Natural killer cell (primary cell): ENCODE measurements at regions not wholly inside any gene's neighbourhood (a gene's known extent, or its start where the extent isn't known, plus 50 kb on each side); places are given as distances from the start of the nearest gene placed in this dataset.
"Not testable (repeated sequence)": the region's sequence is repeated elsewhere in the genome, so short reads cannot be mapped to it uniquely, and the experiment has no call there.

Source experiments
- ATAC-seq, 3 donors: fragments of 150-1000 bp in 2 of 3; fragments of 200-7000 bp in 1 of 3; cut with Tn5 transposase; 1 replicate in 1 of 3; 2 replicates in 2 of 3; pipeline ENCODE4 v1.10.0; 2021; ENCODE audit warnings: mild to moderate bottlenecking in 2 of 3, moderate library complexity in 2 of 3
- DNase-seq, 2 donors: peaks; one replicate each; pipeline versions ENCODE4 v3.0.0 to v3.0.0-alpha.2; 2013 to 2021; ENCODE audit warnings: mixed read lengths in 1 of 2
- H3K27ac ChIP-seq: one replicate; pipeline ENCODE4 v1.5.1; 2013; ENCODE audit warnings: mild to moderate bottlenecking, low read length
- H3K27me3 ChIP-seq: one replicate; pipeline ENCODE4 v1.6.1; 2013; ENCODE audit warnings: low read length; ENCODE audit not compliant: control insufficient read depth, insufficient read depth
- H3K36me3 ChIP-seq: one replicate; pipeline ENCODE4 v1.6.1; 2013; ENCODE audit warnings: low read length; ENCODE audit not compliant: control insufficient read depth, insufficient read depth
- H3K4me1 ChIP-seq: one replicate; pipeline ENCODE4 v1.6.1; 2013; ENCODE audit warnings: low read length; ENCODE audit not compliant: control insufficient read depth, insufficient read depth
- H3K4me3 ChIP-seq: one replicate; pipeline ENCODE4 v1.5.1; 2013; ENCODE audit warnings: low read length
- H3K9me3 ChIP-seq: one replicate; pipeline ENCODE4 v1.6.1; 2013; ENCODE audit warnings: low read length; ENCODE audit not compliant: control insufficient read depth, insufficient read depth
- H3K27ac Mint-ChIP-seq, 2 donors: one replicate each; pipeline ENCODE4 v1.8.0; 2022; ENCODE audit warnings: mild to moderate bottlenecking in 2 of 2, mixed read lengths in 2 of 2, moderate library complexity in 1 of 2
- H3K27me3 Mint-ChIP-seq, 2 donors: one replicate each; pipeline ENCODE4 v1.8.0; 2022; ENCODE audit warnings: low read depth in 2 of 2, mixed read lengths in 2 of 2
- H3K36me3 Mint-ChIP-seq: one replicate; pipeline ENCODE4 v1.8.0; 2022; ENCODE audit warnings: mixed read lengths
- H3K4me1 Mint-ChIP-seq, 2 donors: one replicate each; pipeline ENCODE4 v1.8.0; 2022; ENCODE audit warnings: mixed read lengths in 2 of 2
- H3K4me3 Mint-ChIP-seq: one replicate; pipeline ENCODE4 v1.8.0; 2022; ENCODE audit warnings: mild to moderate bottlenecking, moderate library complexity, mixed read lengths
- H3K9me3 Mint-ChIP-seq, 2 donors: one replicate each; pipeline ENCODE4 v1.8.0; 2022; ENCODE audit warnings: mixed read lengths in 2 of 2
- whole genome bisulfite sequencing: methylation state at CpG from one replicate; pipeline ENCODE4 v1.1.7; 2013; ENCODE audit warnings: missing lambda C conversion rate; ENCODE audit not compliant: insufficient coverage; 5-methylcytosine and 5-hydroxymethylcytosine counted together
- intact Hi-C: fragments of 100-400 bp; cut with micrococcal nuclease; formaldehyde crosslinking; loops from one replicate; pipeline ENCODE4 v1.14.2; 2022
- TF ChIP-seq, protein P1 (sequence below): fragments of 200-600 bp; IDR thresholded peaks from one replicate; pipeline ENCODE4 v1.8.0; 2022; ENCODE audit warnings: antibody characterized with exemption

DNA sequence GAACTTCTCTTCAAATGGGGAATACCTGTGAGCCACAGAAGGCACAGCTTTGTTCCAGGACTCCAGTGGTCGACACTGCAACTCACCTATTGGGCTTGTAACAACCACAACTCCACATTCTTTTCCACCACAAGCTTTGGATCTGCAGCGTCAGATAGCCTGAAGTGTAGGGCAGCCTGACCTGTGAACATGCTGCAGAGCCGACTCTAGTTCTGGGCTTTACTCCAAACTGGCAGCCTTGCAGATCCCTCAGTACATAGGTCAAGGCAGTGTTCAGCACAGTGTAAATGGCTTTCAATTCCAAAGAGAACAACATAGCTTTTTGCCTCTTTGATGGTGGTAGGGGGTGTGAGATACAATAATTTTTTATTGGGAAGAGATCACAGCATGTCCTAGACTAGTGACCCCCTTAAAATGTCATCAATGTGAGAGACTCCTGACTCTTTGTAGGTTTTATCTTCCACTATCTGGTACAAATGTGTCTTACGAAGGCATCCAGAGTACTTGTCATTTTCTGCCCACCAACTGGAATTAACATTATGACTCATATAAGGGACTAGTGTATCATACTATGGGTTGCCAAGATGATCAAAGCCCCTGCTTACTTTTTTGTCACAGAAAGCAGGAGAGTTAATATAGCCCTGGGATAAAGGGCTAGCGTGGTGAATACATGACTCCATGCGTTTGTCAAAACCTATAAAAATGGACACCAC is 149.8 kb downstream of the COPS8 start:
- no peaks in the 10 kb centered on the region for H3K9me3 Mint-ChIP-seq
- intact Hi-C loops, result no loop called here

DNA sequence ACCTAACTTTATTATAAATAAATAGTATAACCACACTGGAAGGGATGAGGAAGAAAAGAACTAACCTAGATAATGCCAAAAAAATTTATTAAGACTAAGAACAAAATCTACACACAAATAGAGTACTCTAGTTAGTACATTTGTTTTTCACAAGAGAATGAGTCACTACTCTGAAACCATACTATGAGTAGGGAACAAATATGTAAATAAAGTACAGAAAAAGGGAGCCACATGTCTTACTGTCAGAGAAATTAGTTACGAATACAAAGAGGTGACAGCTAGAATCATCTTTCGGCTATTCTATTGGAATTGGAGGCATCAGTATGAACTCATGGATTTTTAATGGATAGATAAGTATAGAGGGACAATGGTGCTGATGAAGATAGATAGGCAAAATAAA is 150.5 kb downstream of the COPS8 start:
- Histone ChIP-seq H3K36me3 (no peaks in the 10 kb centered on the region), H3K4me1 (no peaks in the 10 kb centered on the region), H3K27ac (no peak overlapping the region), H3K27me3 (no peaks in the 10 kb centered on the region), H3K4me3 (no peak overlapping the region), H3K9me3 (no peaks in the 10 kb centered on the region)
- H3K9me3 Mint-ChIP-seq, result peaks cover 0 to 2% of the 10 kb centered on the region in 2 donors
- intact Hi-C loops, result no loop called here
- ATAC-seq (no peak), DNase-seq (no peak)
- H3K4me1 Mint-ChIP-seq, result no peaks in the 10 kb centered on the region
- TF ChIP-seq, protein P1, sequence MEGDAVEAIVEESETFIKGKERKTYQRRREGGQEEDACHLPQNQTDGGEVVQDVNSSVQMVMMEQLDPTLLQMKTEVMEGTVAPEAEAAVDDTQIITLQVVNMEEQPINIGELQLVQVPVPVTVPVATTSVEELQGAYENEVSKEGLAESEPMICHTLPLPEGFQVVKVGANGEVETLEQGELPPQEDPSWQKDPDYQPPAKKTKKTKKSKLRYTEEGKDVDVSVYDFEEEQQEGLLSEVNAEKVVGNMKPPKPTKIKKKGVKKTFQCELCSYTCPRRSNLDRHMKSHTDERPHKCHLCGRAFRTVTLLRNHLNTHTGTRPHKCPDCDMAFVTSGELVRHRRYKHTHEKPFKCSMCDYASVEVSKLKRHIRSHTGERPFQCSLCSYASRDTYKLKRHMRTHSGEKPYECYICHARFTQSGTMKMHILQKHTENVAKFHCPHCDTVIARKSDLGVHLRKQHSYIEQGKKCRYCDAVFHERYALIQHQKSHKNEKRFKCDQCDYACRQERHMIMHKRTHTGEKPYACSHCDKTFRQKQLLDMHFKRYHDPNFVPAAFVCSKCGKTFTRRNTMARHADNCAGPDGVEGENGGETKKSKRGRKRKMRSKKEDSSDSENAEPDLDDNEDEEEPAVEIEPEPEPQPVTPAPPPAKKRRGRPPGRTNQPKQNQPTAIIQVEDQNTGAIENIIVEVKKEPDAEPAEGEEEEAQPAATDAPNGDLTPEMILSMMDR, result no peak
- H3K27ac Mint-ChIP-seq, result no peak overlapping the region
- WGBS, result 89% methylated on average over 2 of the region's 2 CpGs
- H3K4me3 Mint-ChIP-seq, result no peak overlapping the region
- H3K27me3 Mint-ChIP-seq, result peaks cover 11 to 14% of the 10 kb centered on the region in 2 donors
- H3K36me3 Mint-ChIP-seq, result no peaks in the 10 kb centered on the region

More for the DNA sequence above, 149.8 kb downstream of the COPS8 start:
- WGBS, result 82% methylated on average over 3 of the region's 6 CpGs
- Histone ChIP-seq H3K27me3 (peaks cover 2% of the 10 kb centered on the region), H3K4me1 (no peaks in the 10 kb centered on the region), H3K4me3 (no peak overlapping the region), H3K36me3 (no peaks in the 10 kb centered on the region), H3K27ac (no peak overlapping the region), H3K9me3 (no peaks in the 10 kb centered on the region)
- H3K27me3 Mint-ChIP-seq, result peaks cover 13 to 15% of the 10 kb centered on the region in 2 donors
- ATAC-seq (no peak), DNase-seq (no peak)
- no peaks in the 10 kb centered on the region for H3K4me1 Mint-ChIP-seq
- TF ChIP-seq, protein P1, result no peak
- H3K4me3 Mint-ChIP-seq, result no peak overlapping the region
- no peaks in the 10 kb centered on the region for H3K36me3 Mint-ChIP-seq
- H3K27ac Mint-ChIP-seq, result no peak overlapping the region

DNA sequence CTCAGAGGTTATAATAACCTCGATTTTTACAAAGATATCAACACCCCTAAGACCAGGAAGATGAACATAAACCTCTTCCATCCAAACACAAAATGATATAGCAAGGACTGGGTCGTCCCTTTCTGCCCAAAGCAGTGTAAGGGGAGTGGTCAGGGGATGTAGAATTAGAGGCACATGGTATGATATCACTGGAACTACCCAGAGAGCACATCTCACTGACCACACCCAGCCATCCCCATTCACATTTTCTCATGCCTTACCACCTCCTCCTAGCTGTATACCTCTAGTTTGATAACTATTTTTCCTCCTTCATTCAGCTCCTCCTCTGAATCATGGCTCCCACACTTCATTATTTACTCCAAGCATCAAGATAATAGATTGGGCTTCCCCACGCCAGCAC is 152.6 kb downstream of the COPS8 start:
- H3K9me3 Mint-ChIP-seq, result peaks cover under 1 to 4% of the 10 kb centered on the region in 2 donors
- no peak overlapping the region for H3K4me3 Mint-ChIP-seq
- Histone ChIP-seq H3K36me3 (no peaks in the 10 kb centered on the region), H3K9me3 (no peaks in the 10 kb centered on the region), H3K27me3 (no peaks in the 10 kb centered on the region), H3K4me1 (no peaks in the 10 kb centered on the region), H3K4me3 (no peak overlapping the region), H3K27ac (no peak overlapping the region)
- TF ChIP-seq, protein P1, result no peak
- H3K36me3 Mint-ChIP-seq, result no peaks in the 10 kb centered on the region
- no peak overlapping the region for H3K27ac Mint-ChIP-seq
- no peak for DNase-seq
- 86% methylated on average over 2 of the region's 3 CpGs for WGBS
- intact Hi-C loops, result no loop called here
- ATAC-seq, result no peak
- H3K27me3 Mint-ChIP-seq, result peaks cover 6 to 8% of the 10 kb centered on the region in 2 donors
- H3K4me1 Mint-ChIP-seq, result no peaks in the 10 kb centered on the region

DNA sequence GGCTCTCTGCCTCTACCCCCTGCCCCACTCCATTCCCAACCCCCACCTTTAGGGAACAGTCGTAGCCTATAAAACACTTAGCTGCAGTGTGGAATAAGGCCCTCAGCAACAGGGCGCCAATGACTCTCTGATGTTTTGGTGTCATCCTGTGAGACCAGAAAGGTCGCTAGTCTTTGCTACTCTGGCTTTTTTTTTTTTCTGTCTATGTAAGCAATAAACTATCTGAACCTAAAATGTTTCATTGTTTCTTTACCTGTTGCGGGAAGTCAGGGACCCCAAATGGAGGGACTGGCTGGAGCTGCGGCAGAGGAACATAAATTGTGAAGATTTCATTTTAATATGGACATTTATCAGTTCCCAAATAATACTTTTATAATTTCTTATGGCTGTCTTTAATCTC is 154.6 kb downstream of the COPS8 start:
- Mint-ChIP-seq H3K9me3 (peaks cover 2 to 4% of the 10 kb centered on the region in 2 donors), H3K27me3 (peaks cover 8 to 11% of the 10 kb centered on the region in 2 donors), H3K27ac (no peak overlapping the region), H3K4me1 (no peaks in the 10 kb centered on the region), H3K4me3 (no peak overlapping the region), H3K36me3 (no peaks in the 10 kb centered on the region)
- Histone ChIP-seq H3K4me1 (no peaks in the 10 kb centered on the region), H3K27ac (no peak overlapping the region), H3K4me3 (no peak overlapping the region), H3K27me3 (no peaks in the 10 kb centered on the region), H3K9me3 (no peaks in the 10 kb centered on the region), H3K36me3 (no peaks in the 10 kb centered on the region)
- 93% methylated on average over 4 of the region's 5 CpGs for WGBS
- intact Hi-C loops, result no loop called here
- no peak for ATAC-seq
- TF ChIP-seq, protein P1, result no peak
- DNase-seq, result no peak

DNA sequence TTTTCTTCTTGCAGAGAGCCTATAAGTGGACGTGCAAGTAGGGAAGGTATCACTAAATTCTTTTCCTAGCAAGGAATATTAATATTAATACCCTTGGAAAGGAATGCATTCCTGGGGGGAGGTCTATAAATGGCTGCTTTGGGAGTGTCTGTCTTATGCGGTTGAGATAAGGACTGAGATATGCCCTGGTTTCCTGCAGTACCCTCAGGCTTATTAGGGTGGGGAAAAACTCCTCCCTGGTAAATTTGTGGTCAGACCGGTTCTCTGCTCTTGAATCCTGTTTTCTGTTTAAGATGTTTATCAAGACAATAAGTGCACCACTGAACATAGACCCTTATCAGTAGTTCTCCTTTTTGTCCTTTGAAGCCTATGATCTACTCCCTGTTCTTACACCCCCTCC is 155.2 kb downstream of the COPS8 start:
- peaks cover 8 to 11% of the 10 kb centered on the region in 2 donors for H3K27me3 Mint-ChIP-seq
- H3K4me1 ChIP-seq, H3K27ac ChIP-seq, intact Hi-C loops, H3K27ac Mint-ChIP-seq, H3K9me3 ChIP-seq, ATAC-seq, DNase-seq, H3K4me3 Mint-ChIP-seq, H3K27me3 ChIP-seq, H3K36me3 ChIP-seq, H3K4me3 ChIP-seq, H3K36me3 Mint-ChIP-seq, H3K4me1 Mint-ChIP-seq, H3K9me3 Mint-ChIP-seq: not testable (repeated sequence)
- 79% methylated on average over 2 of the region's 3 CpGs for WGBS
